Hypothalamus (tissue), 51 donors: ENCODE measurements at regions not wholly inside any gene's neighbourhood (a gene's known extent, or its start where the extent isn't known, plus 50 kb on each side); places are given as distances from the start of the nearest gene placed in this dataset.

Experiments used
- DNase-seq, 51 donors: peaks; one replicate each; lab custom pipeline; 2025; lab: John Stamatoyannopoulos, UW

DNA sequence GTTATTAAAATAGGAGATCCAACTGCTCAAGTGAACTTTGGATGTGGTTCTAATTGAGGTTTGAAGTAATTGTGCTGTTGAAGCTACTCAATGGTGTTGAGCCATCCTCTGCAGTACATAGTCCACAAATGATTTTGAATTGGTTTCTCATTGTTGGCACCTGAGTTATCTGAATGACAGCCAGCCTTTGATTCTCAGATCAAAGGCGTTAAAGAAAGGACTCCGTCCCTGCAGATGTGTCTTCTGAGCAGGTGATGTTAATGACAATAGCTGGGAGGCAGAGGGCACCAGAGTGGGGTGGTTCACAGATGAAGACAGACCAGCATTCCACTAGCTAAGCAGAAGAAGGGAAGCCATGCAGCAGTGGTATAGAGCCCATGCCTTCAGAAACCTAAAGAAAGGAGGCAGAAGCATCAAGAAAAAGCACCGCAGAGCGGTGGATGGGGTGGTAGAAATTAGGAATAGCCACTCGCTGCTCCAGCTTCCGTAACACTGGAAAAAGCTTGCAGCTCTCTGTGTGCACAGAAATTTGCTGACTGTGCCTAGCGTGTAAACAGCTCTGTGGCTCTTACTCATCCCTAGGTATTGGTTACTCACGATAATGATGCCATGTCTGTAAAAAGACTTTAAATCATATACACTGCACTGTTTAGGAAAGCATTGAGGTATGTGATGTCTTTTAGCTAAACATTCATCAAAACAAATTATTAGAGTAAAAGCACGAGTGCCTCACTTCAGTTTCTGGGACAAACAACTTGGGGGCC lies 79.2 kb upstream of the CLCN4 start:
- DNase-seq: no peak

DNA sequence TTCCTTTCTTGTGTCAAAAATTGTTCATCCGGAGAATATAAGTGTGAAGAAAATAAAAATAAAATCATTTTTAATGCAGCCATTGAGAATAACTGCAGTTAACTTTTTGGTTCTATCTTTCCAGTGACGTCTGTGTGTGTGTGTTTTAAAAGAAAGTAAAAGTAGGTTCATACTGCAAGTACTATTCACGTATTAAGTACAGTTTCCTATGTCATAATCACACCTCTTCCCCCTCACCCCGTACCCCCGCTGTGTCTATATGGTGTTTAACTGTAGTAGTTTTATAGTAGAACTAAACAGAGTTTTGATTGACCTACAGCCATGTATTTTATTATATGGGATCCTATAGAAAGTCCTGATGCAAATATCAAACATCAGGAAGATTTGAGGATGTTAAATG lies 78.5 kb upstream of the CLCN4 start:
- DNase-seq: no peak

DNA sequence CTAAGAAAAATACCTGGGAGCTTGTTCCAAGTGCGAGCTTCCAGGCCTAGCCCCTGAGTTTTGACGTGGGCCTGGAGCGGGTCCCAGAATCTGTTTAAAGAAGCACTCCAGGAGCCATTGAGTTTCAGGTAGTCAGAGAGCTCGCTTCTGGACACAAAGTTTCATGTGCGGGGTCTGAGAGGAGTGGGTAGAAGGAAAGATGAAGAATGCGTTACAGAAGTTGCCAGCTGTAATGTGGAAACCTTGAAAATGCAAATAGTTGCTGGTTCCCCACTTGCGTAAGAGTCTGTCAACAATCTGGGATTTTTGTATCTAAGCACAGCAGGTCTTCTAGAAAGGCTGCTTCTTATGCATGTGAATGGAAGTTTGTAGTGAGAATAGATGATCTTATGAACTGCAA lies 77.5 kb upstream of the CLCN4 start:
- no peak for DNase-seq

DNA sequence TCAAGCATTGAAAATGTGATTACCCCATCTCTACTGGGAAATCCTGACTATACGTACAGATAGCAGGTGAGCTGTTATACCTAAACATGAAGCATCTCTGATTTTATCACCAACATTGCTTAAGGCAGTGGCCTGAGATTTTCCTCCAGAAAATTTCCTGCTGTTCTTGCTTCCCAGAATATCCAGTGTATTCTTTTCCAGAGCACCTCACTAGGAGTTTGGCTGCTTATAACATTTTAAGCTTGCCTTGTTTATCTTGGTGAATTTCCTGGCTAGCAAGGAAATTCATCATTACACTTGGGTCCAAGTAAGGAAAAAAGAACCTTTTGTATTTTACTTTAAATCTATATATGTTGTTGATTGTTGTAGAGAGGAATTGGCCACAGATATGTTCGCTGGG lies 73.0 kb upstream of the CLCN4 start:
- DNase-seq: no peak

DNA sequence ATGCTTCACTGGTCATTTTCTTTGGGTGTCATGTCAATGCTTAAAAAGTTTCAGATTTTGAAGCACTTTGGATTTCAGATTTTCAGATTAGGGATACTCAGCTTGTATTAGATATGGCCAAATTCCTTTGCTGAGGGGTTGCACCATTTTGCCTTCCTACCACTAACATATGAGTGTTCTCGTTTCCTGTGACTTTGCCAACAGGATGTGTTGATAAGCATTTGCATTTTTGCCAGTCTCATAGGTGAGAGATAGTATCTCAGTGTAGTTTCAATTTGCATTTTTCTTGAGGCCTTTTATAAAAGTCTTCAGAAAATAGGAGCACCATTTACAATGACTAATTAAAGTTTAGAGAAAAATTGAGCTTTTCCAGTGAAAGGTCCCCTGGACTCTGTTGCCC lies 71.6 kb upstream of the CLCN4 start:
- DNase-seq: no peak

DNA sequence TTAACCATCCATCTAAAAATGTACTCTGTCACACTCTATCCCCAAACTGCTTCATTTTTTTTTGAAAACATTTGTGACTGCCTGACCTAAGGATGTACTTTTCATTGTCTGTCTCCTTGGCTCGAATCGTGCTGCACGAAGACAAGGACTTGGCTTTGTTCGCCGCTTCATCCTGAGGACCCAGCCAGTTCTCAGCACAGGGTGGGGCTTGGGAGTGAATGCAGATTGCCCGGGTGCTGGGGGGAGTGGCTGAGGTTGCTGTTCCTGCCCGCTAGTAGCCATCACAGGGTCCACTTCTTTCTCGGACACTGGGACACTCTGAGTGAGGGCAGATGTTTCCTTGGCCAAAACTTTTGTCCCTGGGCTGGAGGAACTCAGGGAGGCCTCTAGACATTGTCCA lies 70.1 kb upstream of the CLCN4 start:
- DNase-seq: peak in 1 of 51 donors; percentile 11

DNA sequence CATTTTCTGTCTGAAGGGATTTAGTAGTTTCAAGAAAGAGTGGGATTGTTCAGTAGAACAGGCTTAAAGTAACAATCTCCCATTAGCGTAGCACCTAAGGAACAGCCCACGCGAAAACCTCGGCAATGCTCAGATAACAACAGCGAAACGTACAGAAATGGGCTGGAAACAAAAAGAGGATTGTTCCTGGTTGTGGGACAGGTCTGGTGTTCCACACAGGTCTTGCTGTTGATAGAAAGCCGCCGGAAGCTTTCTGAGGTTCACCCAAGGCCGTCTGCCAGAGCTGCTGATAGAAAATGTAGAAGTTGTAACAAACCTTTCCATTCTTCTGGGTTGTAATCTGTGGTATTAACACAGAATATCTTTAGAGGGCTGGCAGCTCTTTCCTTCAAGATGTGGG lies 69.4 kb upstream of the CLCN4 start:
- DNase-seq: no peak

DNA sequence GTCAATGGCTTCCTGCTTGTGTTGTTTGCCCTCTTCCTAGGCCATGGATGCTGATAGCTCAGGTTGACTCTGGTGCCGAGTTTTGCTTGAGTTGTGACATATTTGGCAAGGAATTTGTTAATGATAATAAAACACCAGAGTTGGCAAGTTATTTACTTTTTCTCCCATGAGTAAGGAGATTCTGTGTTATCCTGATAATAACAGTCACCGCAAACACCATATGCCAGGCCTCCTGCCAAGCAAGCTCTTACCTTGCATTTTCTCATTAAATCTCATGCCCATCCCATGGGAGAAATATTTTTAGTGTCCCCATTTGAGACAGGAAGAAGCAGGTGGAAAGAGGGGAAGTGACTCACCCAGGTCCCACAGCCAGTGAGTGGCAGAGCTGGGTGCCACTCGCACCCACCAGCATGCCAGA lies 67.4 kb upstream of the CLCN4 start:
- no peak for DNase-seq

DNA sequence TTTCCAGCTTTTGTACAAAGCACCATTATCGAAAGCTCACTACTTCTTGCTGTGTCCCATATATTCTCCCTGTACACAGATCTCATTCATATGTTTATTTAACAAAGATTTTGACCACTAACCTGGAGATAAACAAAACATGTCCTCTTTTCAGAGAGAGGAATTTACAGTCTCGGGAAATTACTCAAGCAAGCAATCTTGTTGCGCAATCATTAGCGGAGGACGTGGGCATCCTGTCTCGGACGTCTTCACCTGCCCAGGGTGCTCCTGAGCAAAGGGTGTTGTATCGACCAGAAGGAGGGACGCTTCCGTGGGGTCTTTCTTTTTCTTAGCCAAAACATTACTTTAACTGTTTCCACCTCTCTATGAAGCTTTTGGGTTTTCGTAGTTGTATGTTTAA lies 66.5 kb upstream of the CLCN4 start:
- DNase-seq: no peak

DNA sequence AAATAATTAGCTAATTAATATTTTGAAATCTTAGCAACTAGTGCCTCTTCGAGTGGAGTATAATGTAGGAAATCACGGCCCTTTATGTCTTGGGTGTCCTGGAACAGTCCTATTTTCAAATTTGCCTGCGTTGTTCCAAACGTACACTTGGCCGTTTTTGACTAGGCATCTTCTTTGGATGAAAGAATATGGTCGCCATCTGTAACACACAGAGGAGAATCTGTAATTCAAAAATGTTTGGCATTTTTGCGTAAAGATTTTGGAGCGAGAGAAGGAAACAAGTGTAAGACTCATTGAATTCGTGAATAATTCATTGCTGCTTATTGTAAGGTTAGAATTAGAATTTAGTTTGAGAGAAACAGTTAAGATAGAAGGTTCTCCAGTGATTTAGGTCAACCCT lies 61.5 kb upstream of the CLCN4 start:
- DNase-seq: no peak

DNA sequence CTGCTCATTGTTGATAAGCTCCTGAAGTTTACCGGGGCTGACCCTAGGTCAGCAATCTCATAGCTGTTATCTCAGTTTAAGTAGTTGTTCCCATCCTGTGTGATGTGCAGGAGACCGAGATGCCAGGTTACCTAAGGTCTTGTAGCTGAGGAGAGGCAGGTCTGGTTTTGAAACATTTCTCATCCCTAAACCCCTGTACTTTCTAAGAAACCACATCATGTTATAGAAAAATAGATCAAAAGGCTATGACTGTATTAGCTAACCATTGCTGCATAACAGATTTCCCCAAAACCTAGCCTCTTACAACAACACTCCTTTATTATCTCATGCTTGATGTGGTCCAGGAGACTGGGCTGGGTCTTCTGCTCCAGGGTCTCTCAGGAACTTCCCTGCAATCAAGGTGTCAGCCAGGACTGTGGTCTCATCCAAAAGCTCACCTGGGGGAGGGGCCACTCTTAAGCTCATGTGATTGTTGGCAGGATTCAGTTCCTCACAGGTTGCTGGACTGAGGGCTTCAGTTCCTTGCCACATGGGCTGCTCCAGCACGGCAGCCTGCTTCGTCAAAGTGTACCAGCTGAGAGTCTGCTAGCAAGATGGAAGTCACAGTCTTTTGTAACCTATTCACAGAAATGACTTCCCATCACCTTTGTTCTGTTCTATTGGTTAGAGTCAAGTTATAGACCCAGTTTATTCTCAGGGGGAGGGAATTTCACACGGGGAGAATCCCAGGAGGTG lies 60.9 kb upstream of the CLCN4 start:
- no peak for DNase-seq

DNA sequence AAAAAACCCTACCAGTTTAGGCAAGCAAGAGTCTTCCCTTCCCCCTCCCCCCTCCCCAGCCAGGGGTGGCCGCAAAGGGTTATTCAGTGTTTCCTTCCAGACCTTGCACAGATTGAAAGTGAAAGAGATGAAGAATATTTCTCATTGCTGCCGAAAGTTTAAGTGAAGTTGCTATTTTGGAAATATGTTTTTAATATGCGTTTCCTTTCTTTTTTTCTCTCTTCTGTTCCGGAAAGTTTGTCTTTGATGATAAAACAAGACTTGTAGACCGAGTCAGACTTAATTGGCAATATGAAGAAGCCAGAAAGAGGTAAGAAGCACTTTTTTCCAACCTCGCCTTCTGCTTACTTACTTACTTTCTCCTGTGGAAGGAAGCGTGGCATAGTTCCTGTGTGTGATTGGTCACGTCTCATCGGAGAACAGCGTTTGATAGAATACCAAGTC lies 58.5 kb upstream of the CLCN4 start:
- DNase-seq: no peak

DNA sequence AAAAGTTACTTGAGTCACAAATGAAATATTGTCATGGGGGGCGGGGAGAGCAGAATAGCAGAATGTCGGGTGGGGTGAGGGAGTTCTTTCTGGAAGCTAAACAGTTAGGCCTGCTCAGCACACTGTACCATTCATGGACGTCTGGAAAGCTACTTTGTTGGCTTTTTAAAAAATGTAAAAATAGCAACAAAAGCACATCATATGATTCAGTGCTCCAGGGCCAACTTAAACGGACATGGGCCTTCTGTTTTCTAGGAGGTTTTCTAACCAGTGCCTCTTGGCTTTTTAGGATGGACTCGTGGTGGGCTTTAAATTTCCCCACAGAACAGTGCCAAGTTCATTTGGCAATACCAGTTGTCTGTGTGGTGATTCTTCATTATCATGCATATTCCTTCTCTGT lies 57.4 kb upstream of the CLCN4 start:
- peak in 3 of 51 donors; percentile 3 to 45 (median 14) for DNase-seq

DNA sequence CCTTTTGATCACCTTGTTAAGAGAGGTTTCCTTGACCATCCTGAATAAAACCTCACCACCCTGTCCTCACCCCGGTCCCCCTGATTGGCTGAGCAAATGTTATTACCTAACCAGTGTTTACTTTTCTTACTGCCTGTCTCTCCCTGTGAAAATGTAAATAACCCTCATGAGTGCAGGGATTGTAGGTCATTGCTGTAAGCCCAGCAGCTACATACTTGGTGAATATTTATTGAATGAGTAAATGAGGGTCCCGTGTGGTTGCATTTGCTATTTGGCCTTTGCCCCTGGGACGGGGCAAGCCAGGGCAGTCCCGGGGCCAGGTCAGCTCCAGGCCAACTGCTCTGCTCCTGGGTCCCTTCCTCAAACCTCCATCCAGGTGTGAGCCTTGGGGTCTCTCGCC lies 55.5 kb upstream of the CLCN4 start:
- DNase-seq: no peak

DNA sequence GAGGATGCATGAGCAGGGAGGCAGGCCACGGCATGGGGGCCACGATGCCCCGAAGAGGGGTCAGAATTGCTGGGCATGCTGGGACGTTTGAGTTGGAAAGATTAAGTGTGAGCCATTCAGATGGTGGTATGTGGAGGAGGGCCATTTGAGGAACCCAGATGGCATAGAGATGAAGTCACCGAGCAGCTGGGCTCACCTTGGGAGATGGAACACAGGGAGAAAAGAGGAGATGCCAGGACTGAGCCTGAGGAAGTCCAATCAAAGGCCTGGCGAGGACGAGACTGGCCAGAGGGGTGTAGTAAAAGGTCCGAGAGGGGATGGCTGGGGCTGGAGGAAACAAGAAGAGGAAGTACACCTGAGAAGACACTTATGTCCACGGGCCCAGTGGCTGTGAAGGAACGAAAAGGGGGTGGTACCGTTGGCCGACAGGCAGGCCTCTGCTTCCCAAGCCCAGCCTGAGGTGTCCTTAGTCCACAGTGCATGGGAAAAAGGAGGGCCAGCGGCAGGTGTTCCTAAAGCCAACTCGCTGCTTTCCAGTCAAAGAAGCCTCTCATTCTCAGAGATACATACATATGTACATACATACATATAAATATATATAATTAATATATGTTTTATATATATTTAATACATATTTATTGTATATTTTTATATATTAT lies 54.6 kb upstream of the CLCN4 start:
- DNase-seq: no peak

DNA sequence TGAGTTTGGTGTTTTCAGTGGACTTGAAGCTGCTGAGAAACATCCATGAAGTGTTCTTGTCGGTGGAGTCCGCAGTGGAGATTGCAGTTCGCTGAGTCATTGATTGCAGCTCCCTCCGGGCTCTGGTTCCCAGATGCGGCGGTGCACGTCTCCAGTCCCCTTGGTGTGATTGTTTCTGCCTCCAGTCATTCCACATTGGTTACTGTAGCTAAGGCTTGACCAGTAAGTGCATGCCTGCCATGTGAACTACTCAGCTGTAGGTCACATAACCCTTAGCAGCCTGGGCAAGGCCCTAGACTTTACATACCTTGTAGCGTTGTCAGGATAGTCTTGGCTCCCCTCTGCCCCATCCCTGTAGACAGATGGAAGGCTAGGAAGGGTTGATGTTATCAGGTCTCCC lies 53.8 kb upstream of the CLCN4 start:
- DNase-seq: no peak

DNA sequence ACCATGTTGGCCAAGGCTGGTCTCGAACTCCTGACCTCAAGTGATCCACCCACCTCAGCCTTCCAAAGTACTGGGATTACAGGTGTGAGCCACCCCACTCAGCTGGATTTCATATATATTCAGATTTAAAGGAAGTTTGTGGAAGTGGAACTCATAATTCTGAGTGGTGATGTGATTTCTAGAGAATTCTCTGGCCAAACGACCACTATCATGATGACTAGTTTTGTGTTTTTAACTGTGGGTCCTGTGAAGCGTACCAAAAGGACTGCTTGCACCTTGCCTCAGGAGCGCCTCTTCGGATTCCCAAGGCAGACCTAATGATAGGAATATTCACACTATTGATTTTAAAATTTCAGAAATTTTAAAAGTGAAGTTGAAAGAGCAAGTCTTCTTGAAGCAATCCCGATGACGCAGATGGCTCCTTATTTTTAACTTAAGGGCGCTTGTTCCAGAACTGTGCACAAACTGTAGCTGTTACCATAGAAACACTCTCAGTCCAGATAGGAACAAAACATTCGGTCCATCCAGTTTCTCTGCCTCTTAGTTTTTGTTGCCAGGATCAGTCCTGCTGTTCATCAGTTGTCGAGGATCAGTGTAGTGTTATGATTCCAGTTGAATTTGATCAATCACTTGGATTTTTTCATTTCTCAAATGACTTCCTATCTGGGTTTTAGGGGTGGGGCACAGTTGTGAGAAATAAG lies 51.7 kb upstream of the CLCN4 start:
- peak in 5 of 51 donors; percentile 1 to 21 (median 8) for DNase-seq

DNA sequence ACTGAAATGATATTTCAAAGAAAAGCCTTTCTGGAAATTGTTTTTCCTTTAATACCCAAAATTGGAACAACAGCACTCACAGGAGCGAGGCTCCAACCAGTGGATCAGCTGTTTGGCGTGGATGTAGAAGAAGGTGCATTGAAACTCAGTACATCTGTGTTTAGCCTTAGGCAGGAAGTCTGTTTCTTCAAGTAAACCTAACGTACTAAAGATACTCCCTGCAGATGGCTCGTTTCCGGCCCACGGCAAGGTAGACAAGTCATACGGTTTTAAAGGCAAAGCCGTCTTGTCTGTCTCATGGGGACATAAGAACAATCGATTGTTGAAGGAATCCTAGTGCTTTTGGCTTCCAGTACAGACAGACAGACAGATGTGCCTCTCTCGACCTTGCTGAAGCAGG lies 50.0 kb upstream of the CLCN4 start:
- DNase-seq: no peak
